ENCODE measurements at regions not wholly inside any gene's neighbourhood (a gene's known extent, or its start where the extent isn't known, plus 50 kb on each side); places are given as distances from the start of the nearest gene placed in this dataset.

- TF ChIP-seq RFX5 (IDR thresholded peaks at IDR 0.05; ENCODE audit: borderline replicate concordance, low read depth, low read length): no peak
These were observed 1302.6 kb upstream of the EPHA6 start (continued) for GRCh38 chr3:95511828-95512227.

- Histone ChIP-seq H3K4me1 (replicated peaks in 1 of 4; ENCODE audit: control insufficient read depth in 3 of 4, insufficient read depth in 4 of 4, low read length in 3 of 4) (no peaks in the 10 kb centered on the region), H3K23me2 (ENCODE audit: low read depth, low read length) (no peaks in the 10 kb centered on the region), H3K36me3 (ENCODE audit: control insufficient read depth in 2 of 4, insufficient read depth in 4 of 4, low read length in 3 of 4) (no peaks in the 10 kb centered on the region), H4K91ac (replicated peaks; ENCODE audit: insufficient read length, low read length) (no peak overlapping the region), H3K9ac (replicated peaks in 1 of 4; ENCODE audit: extremely low read depth in 1 of 4, low read depth in 3 of 4, low read length in 3 of 4) (no peak overlapping the region), H3K4me2 (ENCODE audit: insufficient read depth in 1 of 2, low read depth in 2 of 2, low read length in 2 of 2) (no peak overlapping the region), H2BK12ac (ENCODE audit: low read depth, low read length) (no peak overlapping the region), H4K20me1 (replicated peaks in 1 of 2; ENCODE audit: control insufficient read depth in 1 of 2, insufficient read depth in 2 of 2, low read length in 2 of 2) (no peaks in the 10 kb centered on the region), H2BK5ac (ENCODE audit: low read depth, low read length) (no peak overlapping the region), H3K4me3 (ENCODE audit: extremely low read depth in 1 of 4, insufficient read depth in 2 of 4, low read depth in 3 of 4, low read length in 4 of 4) (no peak overlapping the region), H3K14ac (ENCODE audit: insufficient read length) (no peak overlapping the region), H3K23ac (ENCODE audit: insufficient read length) (no peak overlapping the region), H3K27me3 (replicated peaks in 1 of 4; ENCODE audit: control insufficient read depth in 3 of 4, extremely low read depth in 1 of 4, insufficient read depth in 3 of 4, low read length in 3 of 4) (no peaks in the 10 kb centered on the region), H2AK5ac (ENCODE audit: low read depth, low read length) (no peak overlapping the region), H4K5ac (ENCODE audit: insufficient read length, low read depth, low read length) (no peak overlapping the region), H3K56ac (replicated peaks; ENCODE audit: insufficient read length, low read depth, low read length) (no peak overlapping the region), H3K4ac (replicated peaks; ENCODE audit: insufficient read length, low read depth, low read length) (no peak overlapping the region), H2BK20ac (ENCODE audit: low read length) (no peak overlapping the region), H2BK120ac (replicated peaks; ENCODE audit: low read depth, low read length) (no peak overlapping the region), H2BK15ac (ENCODE audit: low read length) (no peak overlapping the region), H4K8ac (ENCODE audit: extremely low read depth, insufficient read depth, low read length) (no peak overlapping the region), H3K79me2 (ENCODE audit: control insufficient read depth in 1 of 2, insufficient read depth in 2 of 2, low read length in 2 of 2) (no peaks in the 10 kb centered on the region), H3K9me3 (ENCODE audit: insufficient read depth in 2 of 2, low read depth in 1 of 2, low read length in 1 of 2) (peaks cover 5 to 8% of the 10 kb centered on the region in 2 experiments; a peak in 2 of 4 replicates), H3K27ac (ENCODE audit: low read depth, low read length) (no peak overlapping the region), H3K79me1 (ENCODE audit: low read depth, low read length) (no peaks in the 10 kb centered on the region), H2AFZ (ENCODE audit: low read length) (no peak overlapping the region), H3K18ac (ENCODE audit: extremely low read depth, low read length) (no peak overlapping the region)
- 96% methylated on average over 2 of the region's 2 CpGs; no CpG with 5 or more reads in 1 of the 2 experiments for WGBS, 2 experiments (ENCODE audit: extremely low coverage in 1 of 2, insufficient coverage in 1 of 2, insufficient read length in 1 of 2, insufficient replicate concordance in 2 of 2, low coverage in 1 of 2, low lambda C conversion rate in 2 of 2, missing lambda C conversion rate in 1 of 2)
- CTCF ChIA-PET (ENCODE audit: partially characterized antibody): no interaction called here
- POLR2A ChIA-PET (ENCODE audit: partially characterized antibody): no interaction called here
- DNase-seq (ENCODE audit: low read depth in 1 of 2, low spot score in 2 of 2) (no peak), FAIRE-seq (no peak)
- TF ChIP-seq SIX5 (IDR thresholded peaks at IDR 0.05; ENCODE audit: low read depth, low read length) (no peak), EZH2 (IDR thresholded peaks at IDR 0.05; ENCODE audit: low read depth, low read length, severe bottlenecking) (no peak), POLR2A (IDR thresholded peaks at IDR 0.05; ENCODE audit: control extremely low read depth in 1 of 2, low read depth in 2 of 2, low read length in 2 of 2) (no peak), KDM1A (IDR thresholded peaks at IDR 0.05; ENCODE audit: borderline replicate concordance, low read length) (no peak), SP4 (IDR thresholded peaks at IDR 0.05; ENCODE audit: low read length) (no peak), TCF12 (IDR thresholded peaks at IDR 0.05; ENCODE audit: low read depth, low read length) (no peak)
These were observed 1300.1 kb upstream of the EPHA6 start for GRCh38 chr3:95514260-95514659.

All from H1 (cell line).